Keratinocyte (primary cell): ENCODE measurements at regions not wholly inside any gene's neighbourhood (a gene's known extent, or its start where the extent isn't known, plus 50 kb on each side); places are given as distances from the start of the nearest gene placed in this dataset.

Experiments
- DNase-seq: peaks from one replicate; pipeline ENCODE4 v3.0.0-alpha.2; 2011; ENCODE audit warnings: low read depth, missing footprints, low spot score
- FAIRE-seq: peaks from 2 replicates; lab custom pipeline; 2011; peaks lifted over from hg19 to GRCh38; lab: Jason Lieb, UNC
- H2AFZ ChIP-seq: 2 replicates; pipeline ENCODE4 v1.6.0; 2012; ENCODE audit warnings: low read length, control low read depth, inconsistent platforms; ENCODE audit not compliant: control insufficient read depth
- H3K27ac ChIP-seq: 2 replicates; pipeline ENCODE4 v1.5.1; 2011; ENCODE audit warnings: low read length; ENCODE audit not compliant: control insufficient read depth, insufficient read depth
- H3K27me3 ChIP-seq: 3 replicates; pipeline ENCODE4 v1.6.0; 2011; ENCODE audit warnings: low read length; ENCODE audit not compliant: control insufficient read depth, insufficient read depth; ENCODE audit errors: extremely low read depth
- H3K36me3 ChIP-seq, 2 experiments: 2 replicates in 1 of 2; 3 replicates in 1 of 2; pipeline ENCODE4 v1.5.1; 2011; ENCODE audit warnings: low read length in 2 of 2, mild to moderate bottlenecking in 1 of 2; ENCODE audit not compliant: control insufficient read depth in 2 of 2, insufficient read depth in 2 of 2; ENCODE audit errors: extremely low read depth in 1 of 2
- H3K4me1 ChIP-seq: 3 replicates; pipeline ENCODE4 v1.5.1; 2011; ENCODE audit warnings: low read length; ENCODE audit not compliant: control insufficient read depth, insufficient read depth; ENCODE audit errors: extremely low read depth
- H3K4me2 ChIP-seq: 3 replicates; pipeline ENCODE4 v1.6.0; 2011; ENCODE audit warnings: low read depth, low read length; ENCODE audit not compliant: control insufficient read depth, insufficient read depth; ENCODE audit errors: extremely low read depth
- H3K4me3 ChIP-seq, 3 experiments: fragments of 200-600 bp in 1 of 3; sonication (generic) in 1 of 3; 2 replicates in 2 of 3; 3 replicates in 1 of 3; pipeline ENCODE4 v1.5.1; 2011 to 2016; ENCODE audit warnings: low read length in 3 of 3, mild to moderate bottlenecking in 3 of 3, control low read depth in 2 of 3, inconsistent platforms in 1 of 3, low read depth in 1 of 3, mixed read lengths in 1 of 3, mixed run types in 1 of 3, moderate library complexity in 1 of 3; ENCODE audit not compliant: control insufficient read depth in 2 of 3, insufficient read depth in 2 of 3; ENCODE audit errors: extremely low read depth in 1 of 3
- H3K79me2 ChIP-seq: 2 replicates; pipeline ENCODE4 v1.6.0; 2012; ENCODE audit warnings: low read length; ENCODE audit not compliant: control insufficient read depth, insufficient read depth
- H3K9ac ChIP-seq: 3 replicates; pipeline ENCODE4 v1.6.0; 2011; ENCODE audit warnings: low read length; ENCODE audit not compliant: control insufficient read depth, insufficient read depth; ENCODE audit errors: extremely low read depth
- H3K9me1 ChIP-seq: 3 replicates; pipeline ENCODE4 v1.6.0; 2011; ENCODE audit warnings: low read length; ENCODE audit not compliant: control insufficient read depth, insufficient read depth; ENCODE audit errors: extremely low read depth
- H3K9me3 ChIP-seq: 2 replicates; pipeline ENCODE4 v1.5.1; 2012; ENCODE audit warnings: low read depth, low read length; ENCODE audit not compliant: control insufficient read depth
- H4K20me1 ChIP-seq: 3 replicates; pipeline ENCODE4 v1.6.0; 2011; ENCODE audit warnings: low read length; ENCODE audit not compliant: control insufficient read depth, insufficient read depth; ENCODE audit errors: extremely low read depth
- CTCF ChIP-seq, 3 experiments: IDR thresholded peaks in 1 of 3; conservative IDR thresholded peaks in 1 of 3; optimal IDR thresholded peaks in 1 of 3; 2 replicates in 2 of 3; 3 replicates in 1 of 3; pipeline versions ENCODE3 to v1.5.1; 2011; ENCODE audit warnings: low read length in 3 of 3, mild to moderate bottlenecking in 3 of 3, moderate library complexity in 2 of 3, control low read depth in 1 of 3, inconsistent platforms in 1 of 3; ENCODE audit not compliant: insufficient read depth in 2 of 3; ENCODE audit errors: extremely low read depth in 1 of 3
- EZH2 ChIP-seq: IDR thresholded peaks from one replicate; pipeline ENCODE4 v1.6.1; 2012; ENCODE audit warnings: inconsistent platforms, mild to moderate bottlenecking, low read length, moderate library complexity
- dilution Hi-C: fragments of 300-500 bp; cut with MboI; formaldehyde crosslinking; loops from one replicate; pipeline ENCODE4 v1.7.0; 2020; ENCODE audit warnings: low sequenced_read_pairs; ENCODE audit not compliant: extremely low pct_ligation_motif_present

- no peak for FAIRE-seq
- H4K20me1 ChIP-seq: no peaks in the 10 kb centered on the region
Observed at GRCh38 chr15:37773111-37773860, 161.2 kb upstream of the TMCO5A start.

GRCh38 chr15:37774961-37775360 is 159.5 kb upstream of the TMCO5A start:
- dilution Hi-C loops: no loop called here
- Histone ChIP-seq H3K4me2 (no peak overlapping the region), H3K36me3 (no peaks in the 10 kb centered on the region), H3K9me1 (no peaks in the 10 kb centered on the region), H3K27me3 (no peaks in the 10 kb centered on the region), H3K9ac (no peak overlapping the region), H3K79me2 (no peaks in the 10 kb centered on the region), H3K27ac (no peak overlapping the region), H4K20me1 (no peaks in the 10 kb centered on the region), H3K9me3 (no peaks in the 10 kb centered on the region), H2AFZ (no peak overlapping the region), H3K4me1 (no peaks in the 10 kb centered on the region), H3K4me3 (no peak overlapping the region)
- TF ChIP-seq CTCF (optimal IDR thresholded peaks at IDR 0.05 in 1 of 3, IDR thresholded peaks at IDR 0.05 in 1 of 3, conservative IDR thresholded peaks at IDR 0.05 in 1 of 3; ENCODE audit: extremely low read depth in 1 of 3, insufficient read depth in 2 of 3, low read length in 3 of 3): no peak
- no peak for TF ChIP-seq EZH2
- DNase-seq (no peak), FAIRE-seq (no peak)

More at GRCh38 chr15:37773111-37773860, 161.2 kb upstream of the TMCO5A start:
- Histone ChIP-seq H3K4me3 (no peak overlapping the region), H3K9ac (no peak overlapping the region), H3K9me1 (no peaks in the 10 kb centered on the region), H3K79me2 (no peaks in the 10 kb centered on the region), H3K27ac (no peak overlapping the region), H3K4me2 (no peak overlapping the region), H3K36me3 (no peaks in the 10 kb centered on the region), H3K4me1 (no peaks in the 10 kb centered on the region), H3K9me3 (no peaks in the 10 kb centered on the region), H3K27me3 (no peaks in the 10 kb centered on the region), H2AFZ (no peak overlapping the region)
- dilution Hi-C loops: no loop called here
- TF ChIP-seq EZH2: no peak
- no peak for TF ChIP-seq CTCF (optimal IDR thresholded peaks at IDR 0.05 in 1 of 3, IDR thresholded peaks at IDR 0.05 in 1 of 3, conservative IDR thresholded peaks at IDR 0.05 in 1 of 3; ENCODE audit: extremely low read depth in 1 of 3, insufficient read depth in 2 of 3, low read length in 3 of 3)
- no peak for DNase-seq
